ENCODE measurements at regions not wholly inside any gene's neighbourhood (a gene's known extent, or its start where the extent isn't known, plus 50 kb on each side); places are given as distances from the start of the nearest gene placed in this dataset.
"Not testable (repeated sequence)": the region's sequence is repeated elsewhere in the genome, so short reads cannot be mapped to it uniquely, and the experiment has no call there.

GRCh38 chr3:33940149-33940548 is 141.7 kb downstream of the PDCD6IP start:
- Histone ChIP-seq H3K4me3 (ENCODE audit: low read length) (no peak overlapping the region), H3K9ac (ENCODE audit: low read depth, low read length) (no peak overlapping the region), H3K9me3 (ENCODE audit: insufficient read depth, low read depth, low read length) (no peaks in the 10 kb centered on the region), H3K27me3 (ENCODE audit: insufficient read depth, low read length) (no peaks in the 10 kb centered on the region), H3K27ac (ENCODE audit: low read depth, low read length) (no peak overlapping the region), H3K36me3 (ENCODE audit: insufficient read depth, low read length) (no peaks in the 10 kb centered on the region), H3K4me1 (ENCODE audit: insufficient read depth, low read length) (peaks cover 7% of the 10 kb centered on the region; the same call in 1 of the 2 replicates)
- 98% methylated on average over 5 of the region's 5 CpGs for WGBS

- Histone ChIP-seq H3K27me3 (ENCODE audit: insufficient read depth, low read length) (no peaks in the 10 kb centered on the region), H3K4me1 (ENCODE audit: insufficient read depth, low read length) (peaks cover 7% of the 10 kb centered on the region; the same call in 1 of the 2 replicates), H3K27ac (ENCODE audit: low read depth, low read length) (no peak overlapping the region), H3K9me3 (ENCODE audit: insufficient read depth, low read depth, low read length) (no peaks in the 10 kb centered on the region), H3K4me3 (ENCODE audit: low read length) (no peak overlapping the region), H3K9ac (ENCODE audit: low read depth, low read length) (no peak overlapping the region), H3K36me3 (ENCODE audit: insufficient read depth, low read length) (no peaks in the 10 kb centered on the region)
- WGBS, result 89% methylated on average over 4 of the region's 4 CpGs
These were observed 142.3 kb downstream of the PDCD6IP start for GRCh38 chr3:33940736-33941135.

- no peak overlapping the region for H3K4me3 ChIP-seq (ENCODE audit: low read length)
- H3K9ac ChIP-seq (ENCODE audit: low read depth, low read length), result no peak overlapping the region
- H3K27ac ChIP-seq (ENCODE audit: low read depth, low read length), result no peak overlapping the region
- no peaks in the 10 kb centered on the region for H3K27me3 ChIP-seq (ENCODE audit: insufficient read depth, low read length)
- H3K9me3 ChIP-seq (ENCODE audit: insufficient read depth, low read depth, low read length), result no peaks in the 10 kb centered on the region
- WGBS, result 93% methylated on average over 1 of the region's 1 CpG
- peaks cover 6% of the 10 kb centered on the region; the same call in 1 of the 2 replicates for H3K4me1 ChIP-seq (ENCODE audit: insufficient read depth, low read length)
- H3K36me3 ChIP-seq (ENCODE audit: insufficient read depth, low read length), result no peaks in the 10 kb centered on the region
These were observed 143.4 kb downstream of the PDCD6IP start for GRCh38 chr3:33941804-33942203.

- H3K36me3 ChIP-seq (ENCODE audit: insufficient read depth, low read length), result no peaks in the 10 kb centered on the region
- no peak overlapping the region for H3K4me3 ChIP-seq (ENCODE audit: low read length)
- no peaks in the 10 kb centered on the region for H3K9me3 ChIP-seq (ENCODE audit: insufficient read depth, low read depth, low read length)
- no peaks in the 10 kb centered on the region for H3K4me1 ChIP-seq (ENCODE audit: insufficient read depth, low read length)
- H3K27ac ChIP-seq (ENCODE audit: low read depth, low read length), result no peak overlapping the region
- H3K9ac ChIP-seq (ENCODE audit: low read depth, low read length), result no peak overlapping the region
- 95% methylated on average over 4 of the region's 4 CpGs for WGBS
- no peaks in the 10 kb centered on the region for H3K27me3 ChIP-seq (ENCODE audit: insufficient read depth, low read length)
These were observed 144.2 kb downstream of the PDCD6IP start for GRCh38 chr3:33942483-33943150.

- H3K9ac ChIP-seq (ENCODE audit: low read depth, low read length), result no peak overlapping the region
- H3K4me1 ChIP-seq (ENCODE audit: insufficient read depth, low read length), result no peaks in the 10 kb centered on the region
- H3K9me3 ChIP-seq (ENCODE audit: insufficient read depth, low read depth, low read length), result no peaks in the 10 kb centered on the region
- H3K36me3 ChIP-seq (ENCODE audit: insufficient read depth, low read length), result no peaks in the 10 kb centered on the region
- no peak overlapping the region for H3K27ac ChIP-seq (ENCODE audit: low read depth, low read length)
- H3K4me3 ChIP-seq (ENCODE audit: low read length), result no peak overlapping the region
- H3K27me3 ChIP-seq (ENCODE audit: insufficient read depth, low read length), result no peaks in the 10 kb centered on the region
These were observed 144.8 kb downstream of the PDCD6IP start for GRCh38 chr3:33943277-33943676.

GRCh38 chr3:33946612-33947011 is 148.2 kb downstream of the PDCD6IP start:
- not testable (repeated sequence) for H3K27me3 ChIP-seq (ENCODE audit: insufficient read depth, low read length); H3K27ac ChIP-seq (ENCODE audit: low read depth, low read length); H3K36me3 ChIP-seq (ENCODE audit: insufficient read depth, low read length); H3K9ac ChIP-seq (ENCODE audit: low read depth, low read length); H3K9me3 ChIP-seq (ENCODE audit: insufficient read depth, low read depth, low read length); H3K4me3 ChIP-seq (ENCODE audit: low read length); H3K4me1 ChIP-seq (ENCODE audit: insufficient read depth, low read length)

- Histone ChIP-seq H3K9ac (ENCODE audit: low read depth, low read length) (no peak overlapping the region), H3K27ac (ENCODE audit: low read depth, low read length) (no peak overlapping the region), H3K36me3 (ENCODE audit: insufficient read depth, low read length) (no peaks in the 10 kb centered on the region), H3K9me3 (ENCODE audit: insufficient read depth, low read depth, low read length) (no peaks in the 10 kb centered on the region), H3K4me3 (ENCODE audit: low read length) (no peak overlapping the region), H3K27me3 (ENCODE audit: insufficient read depth, low read length) (no peaks in the 10 kb centered on the region), H3K4me1 (ENCODE audit: insufficient read depth, low read length) (no peaks in the 10 kb centered on the region)
- 94% methylated on average over 4 of the region's 4 CpGs for WGBS
These were observed 149.1 kb downstream of the PDCD6IP start for GRCh38 chr3:33947272-33948195.

- no peak overlapping the region for H3K9ac ChIP-seq (ENCODE audit: low read depth, low read length)
- H3K27ac ChIP-seq (ENCODE audit: low read depth, low read length), result no peak overlapping the region
- WGBS, result 100% methylated on average over 1 of the region's 1 CpG
- H3K4me1 ChIP-seq (ENCODE audit: insufficient read depth, low read length), result no peaks in the 10 kb centered on the region
- no peaks in the 10 kb centered on the region for H3K36me3 ChIP-seq (ENCODE audit: insufficient read depth, low read length)
- no peaks in the 10 kb centered on the region for H3K9me3 ChIP-seq (ENCODE audit: insufficient read depth, low read depth, low read length)
- H3K4me3 ChIP-seq (ENCODE audit: low read length), result no peak overlapping the region
- H3K27me3 ChIP-seq (ENCODE audit: insufficient read depth, low read length), result no peaks in the 10 kb centered on the region
These were observed 150.6 kb downstream of the PDCD6IP start for GRCh38 chr3:33949074-33949473.

GRCh38 chr3:33954956-33955355 is 156.5 kb downstream of the PDCD6IP start:
- H3K27ac ChIP-seq (ENCODE audit: low read depth, low read length), result no peak overlapping the region
- WGBS, result 90% methylated on average over 3 of the region's 3 CpGs
- no peaks in the 10 kb centered on the region for H3K27me3 ChIP-seq (ENCODE audit: insufficient read depth, low read length)
- H3K36me3 ChIP-seq (ENCODE audit: insufficient read depth, low read length), result no peaks in the 10 kb centered on the region
- peaks cover 6% of the 10 kb centered on the region; the same call in 1 of the 2 replicates for H3K4me1 ChIP-seq (ENCODE audit: insufficient read depth, low read length)
- no peak overlapping the region for H3K4me3 ChIP-seq (ENCODE audit: low read length)
- H3K9me3 ChIP-seq (ENCODE audit: insufficient read depth, low read depth, low read length), result no peaks in the 10 kb centered on the region
- no peak overlapping the region for H3K9ac ChIP-seq (ENCODE audit: low read depth, low read length)

- no peaks in the 10 kb centered on the region for H3K36me3 ChIP-seq (ENCODE audit: insufficient read depth, low read length)
- H3K27ac ChIP-seq (ENCODE audit: low read depth, low read length), result no peak overlapping the region
- WGBS, result 95% methylated on average over 2 of the region's 2 CpGs
- H3K4me3 ChIP-seq (ENCODE audit: low read length), result no peak overlapping the region
- H3K9ac ChIP-seq (ENCODE audit: low read depth, low read length), result no peak overlapping the region
- peaks cover 6% of the 10 kb centered on the region; the same call in 1 of the 2 replicates for H3K4me1 ChIP-seq (ENCODE audit: insufficient read depth, low read length)
- no peaks in the 10 kb centered on the region for H3K9me3 ChIP-seq (ENCODE audit: insufficient read depth, low read depth, low read length)
- H3K27me3 ChIP-seq (ENCODE audit: insufficient read depth, low read length), result no peaks in the 10 kb centered on the region
These were observed 157.8 kb downstream of the PDCD6IP start for GRCh38 chr3:33956206-33956605.

- H3K9me3 ChIP-seq (ENCODE audit: insufficient read depth, low read depth, low read length), result no peaks in the 10 kb centered on the region
- no peaks in the 10 kb centered on the region for H3K27me3 ChIP-seq (ENCODE audit: insufficient read depth, low read length)
- peaks cover 6% of the 10 kb centered on the region; the same call in 1 of the 2 replicates for H3K4me1 ChIP-seq (ENCODE audit: insufficient read depth, low read length)
- no peak overlapping the region for H3K27ac ChIP-seq (ENCODE audit: low read depth, low read length)
- no peak overlapping the region for H3K9ac ChIP-seq (ENCODE audit: low read depth, low read length)
- no peaks in the 10 kb centered on the region for H3K36me3 ChIP-seq (ENCODE audit: insufficient read depth, low read length)
- H3K4me3 ChIP-seq (ENCODE audit: low read length), result no peak overlapping the region
- WGBS, result 94% methylated on average over 4 of the region's 4 CpGs
These were observed 158.3 kb downstream of the PDCD6IP start for GRCh38 chr3:33956776-33957175.

Measured in HUES64 (cell line).